CD1c-positive myeloid dendritic cell (primary cell): ENCODE measurements at regions not wholly inside any gene's neighbourhood (a gene's known extent, or its start where the extent isn't known, plus 50 kb on each side); places are given as distances from the start of the nearest gene placed in this dataset.

Experiments
- DNase-seq: peaks from one replicate; pipeline ENCODE4 v3.0.0-alpha.2; 2016; ENCODE audit errors: extremely low spot score

DNA sequence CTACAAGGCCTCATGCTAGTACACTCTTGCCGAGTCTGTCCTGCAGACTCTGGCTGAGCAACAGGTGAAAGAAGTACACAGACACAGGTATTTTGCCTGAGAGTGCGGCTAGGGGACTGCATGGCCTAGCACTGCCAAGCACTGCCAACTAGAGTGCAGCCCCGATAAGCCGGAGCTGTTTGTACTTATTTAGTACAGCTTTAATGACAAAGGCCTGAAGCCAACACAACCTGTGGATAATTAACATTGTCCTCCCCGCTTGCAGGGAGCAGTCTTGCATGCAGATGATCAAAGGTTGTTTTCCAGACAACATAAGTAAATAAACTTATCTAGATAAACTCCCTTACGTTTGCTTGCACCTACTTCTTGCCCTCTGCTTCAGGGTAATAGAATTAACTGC is 63.7 kb upstream of the MMADHC start:
- DNase-seq = no peak

GRCh38 chr2:149650006-149650405 is 62.4 kb upstream of the MMADHC start:
- DNase-seq = no peak

DNA sequence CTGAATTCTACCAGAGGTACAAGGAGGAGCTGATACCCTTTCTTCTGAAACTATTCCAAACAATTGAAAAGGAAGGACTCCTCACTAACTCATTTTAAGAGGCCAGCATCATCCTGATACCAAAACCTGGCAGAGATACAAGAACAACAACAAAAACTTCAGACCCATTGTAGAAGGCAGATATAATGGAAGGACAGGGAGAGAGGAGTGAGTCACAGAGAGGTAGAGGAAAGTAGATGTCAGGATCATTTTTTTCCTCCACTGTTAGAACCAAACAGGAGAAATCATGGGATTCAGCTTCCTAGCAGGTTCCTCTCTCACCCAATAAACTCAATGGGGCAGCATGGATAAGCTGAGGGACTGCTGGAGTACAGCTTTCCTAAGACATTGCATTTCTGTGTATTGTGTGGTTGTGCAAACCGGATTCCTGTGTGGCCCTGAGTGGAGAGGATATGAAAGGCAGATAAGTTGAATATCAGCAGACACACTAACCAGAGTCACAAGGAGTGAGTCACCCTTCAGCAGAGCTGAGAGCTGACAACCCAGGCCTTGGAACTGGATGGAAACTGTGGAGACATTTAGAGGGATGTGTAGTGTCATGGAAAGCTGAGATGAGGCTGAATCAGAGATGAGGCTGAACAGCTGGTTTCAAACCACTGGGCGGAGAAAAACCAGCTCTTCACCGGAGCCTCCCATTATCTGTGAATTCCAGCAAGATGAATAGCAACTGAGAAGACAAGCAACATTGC is 60.9 kb upstream of the MMADHC start:
- no peak for DNase-seq

- DNase-seq = no peak
Measured at GRCh38 chr2:149645391-149645790, 57.8 kb upstream of the MMADHC start.
